Pancreas (tissue), 10 donors: ENCODE measurements at regions not wholly inside any gene's neighbourhood (a gene's known extent, or its start where the extent isn't known, plus 50 kb on each side); places are given as distances from the start of the nearest gene placed in this dataset.

Source experiments
- ATAC-seq, 4 donors: fragments of 200-7000 bp; cut with Tn5 transposase; one replicate each; pipeline versions ENCODE4 v1.8.0 to v1.9.1; 2020; ENCODE audit warnings: mild to moderate bottlenecking in 4 of 4, moderate library complexity in 4 of 4
- DNase-seq, 6 donors: peaks; one replicate each; pipeline ENCODE4 v3.0.0-alpha.2; 2020
- FAIRE-seq: peaks from 2 replicates; lab custom pipeline; 2012; peaks lifted over from hg19 to GRCh38; lab: Jason Lieb, UNC
- H3K27ac ChIP-seq, 4 donors: fragments of 200-600 bp; sonication (generic); 1 replicate in 3 of 4; 2 replicates in 1 of 4; pipeline versions ENCODE4 v1.5.0 to v1.8.0; 2020
- H3K27me3 ChIP-seq, 4 donors: fragments of 200-600 bp; one replicate each; pipeline ENCODE4 v1.8.0; 2021
- H3K36me3 ChIP-seq, 3 donors: fragments of 200-600 bp; sonication (generic) in 1 of 3; one replicate each; pipeline versions ENCODE4 v1.5.0 to v1.8.0; 2020 to 2021
- H3K4me1 ChIP-seq, 3 donors: fragments of 200-600 bp; one replicate each; pipeline ENCODE4 v1.8.0; 2021
- H3K4me3 ChIP-seq, 4 donors: fragments of 200-600 bp; sonication (generic) in 2 of 4; one replicate each; pipeline versions ENCODE4 v1.5.0 to v1.8.0; 2020 to 2021
- H3K9me3 ChIP-seq, 4 donors: fragments of 200-600 bp; one replicate each; pipeline ENCODE4 v1.8.0; 2021
- CTCF ChIP-seq, 4 donors: fragments of 200-600 bp; sonication (generic) in 3 of 4; IDR thresholded peaks; one replicate each; pipeline versions ENCODE4 v1.5.0 to v1.8.0; 2021; ENCODE audit warnings: antibody characterized with exemption in 4 of 4
- WGBS, 2 donors: extraction: QIAGEN DNeasy Blood & Tissue Kit; methylation state at CpG; one replicate each; pipeline ENCODE4 v1.1.7; 2013; 5-methylcytosine and 5-hydroxymethylcytosine counted together
- intact Hi-C, 3 donors: fragments of 100-400 bp; cut with DNase I; formaldehyde crosslinking; loops; one replicate each; pipeline versions ENCODE4 v1.11.1 to v1.14.2; 2022
- donor health status: healthy with polysubstance abuse.
- donor health status: DM: no; HTN: no; CAD: no; lungs with moderate emphysema.
- donor health status: DM: no; HTN: no; CAD: no.
- donor health status: control.
- donor health status: control.
- donor health status: Bipolar disorder and iron deficiency.
- donor health status: DM: yes; HTN: yes; CAD: no.
- donor health status: DM: no; HTN: no; CAD: no.
- donor health status: DM: no; HTN: no; CAD: no.
- donor health status: DM: yes; HTN: yes; CAD: no.

GRCh38 chr4:127534041-127534825, 98.5 kb upstream of the INTU start:
- Histone ChIP-seq H3K36me3 (no peaks in the 10 kb centered on the region), H3K27me3 (no peaks in the 10 kb centered on the region), H3K4me1 (peaks cover 0 to 10% (median 8%) of the 10 kb centered on the region in 3 donors), H3K27ac (no peak overlapping the region), H3K4me3 (no peak overlapping the region), H3K9me3 (no peaks in the 10 kb centered on the region)
- no peak for FAIRE-seq
- WGBS, 2 donors: 64 to 78% methylated on average over 4 of the region's 4 CpGs
- intact Hi-C loops: no loop called here
- TF ChIP-seq CTCF (IDR thresholded peaks at IDR 0.05): no peak
- DNase-seq: no peak
- ATAC-seq: no peak

- DNase-seq (no peak), ATAC-seq (no peak), FAIRE-seq (no peak)
- Histone ChIP-seq H3K27me3 (no peaks in the 10 kb centered on the region), H3K4me1 (peaks cover 0 to 5% (median 3%) of the 10 kb centered on the region in 3 donors), H3K27ac (no peak overlapping the region), H3K36me3 (no peaks in the 10 kb centered on the region), H3K9me3 (no peaks in the 10 kb centered on the region), H3K4me3 (no peak overlapping the region)
- WGBS, 2 donors: 25 to 50% methylated on average over 1 of the region's 1 CpG
- TF ChIP-seq CTCF (IDR thresholded peaks at IDR 0.05): no peak
- intact Hi-C loops: no loop called here
Measured at GRCh38 chr4:127538016-127538415, 94.7 kb upstream of the INTU start.

- Histone ChIP-seq H3K36me3 (no peaks in the 10 kb centered on the region), H3K27ac (no peak overlapping the region), H3K4me3 (no peak overlapping the region), H3K4me1 (no peaks in the 10 kb centered on the region), H3K27me3 (no peaks in the 10 kb centered on the region), H3K9me3 (no peaks in the 10 kb centered on the region)
- DNase-seq (no peak), FAIRE-seq (no peak), ATAC-seq (no peak)
- intact Hi-C loops: no loop called here
- 52 to 53% methylated on average over 3 of the region's 3 CpGs for WGBS, 2 donors
- TF ChIP-seq CTCF (IDR thresholded peaks at IDR 0.05): no peak
Measured at GRCh38 chr4:127540497-127541025, 92.2 kb upstream of the INTU start.

GRCh38 chr4:127545271-127545670, 87.5 kb upstream of the INTU start:
- Histone ChIP-seq H3K36me3 (no peaks in the 10 kb centered on the region), H3K4me3 (no peak overlapping the region), H3K9me3 (no peaks in the 10 kb centered on the region), H3K27ac (no peak overlapping the region), H3K4me1 (no peaks in the 10 kb centered on the region), H3K27me3 (no peaks in the 10 kb centered on the region)
- no peak for TF ChIP-seq CTCF (IDR thresholded peaks at IDR 0.05)
- no peak for ATAC-seq
- DNase-seq: no peak
- intact Hi-C loops: no loop called here
- no peak for FAIRE-seq
